G401 (cell line): ENCODE measurements at regions not wholly inside any gene's neighbourhood (a gene's known extent, or its start where the extent isn't known, plus 50 kb on each side); places are given as distances from the start of the nearest gene placed in this dataset.
"Not testable (repeated sequence)": the region's sequence is repeated elsewhere in the genome, so short reads cannot be mapped to it uniquely, and the experiment has no call there.

ENCODE experiments used
- DNase-seq: peaks from one replicate; pipeline ENCODE4 v3.0.0-alpha.2; 2015; ENCODE audit warnings: low spot score
- in situ Hi-C: cut with HindIII; loops from 2 replicates; pipeline ENCODE4 v1.10.0; 2016; ENCODE audit warnings: low sequenced_read_pairs, mixed read lengths

GRCh38 chr5:38673671-38674071 is 117.2 kb upstream of the LIFR start:
- in situ Hi-C loops, result no loop called here
- no peak for DNase-seq

GRCh38 chr5:38675443-38675842 is 119.0 kb upstream of the LIFR start:
- no peak for DNase-seq
- in situ Hi-C loops, result no loop called here

- in situ Hi-C loops, result no loop called here
Observed at GRCh38 chr5:38677636-38678035, 121.2 kb upstream of the LIFR start.

GRCh38 chr5:38678076-38678475 is 121.6 kb upstream of the LIFR start:
- in situ Hi-C loops, result no loop called here
- DNase-seq, result no peak

More at GRCh38 chr5:38677636-38678035, 121.2 kb upstream of the LIFR start:
- no peak for DNase-seq

GRCh38 chr5:38678697-38679096 is 122.3 kb upstream of the LIFR start:
- in situ Hi-C loops, DNase-seq: not testable (repeated sequence)

- in situ Hi-C loops, result no loop called here
- DNase-seq, result no peak
Observed at GRCh38 chr5:38680094-38680825, 123.8 kb upstream of the LIFR start.

GRCh38 chr5:38681029-38681706 is 124.7 kb upstream of the LIFR start:
- DNase-seq, result no peak
- in situ Hi-C loops, result no loop called here

- no peak for DNase-seq
- in situ Hi-C loops, result no loop called here
Observed at GRCh38 chr5:38681966-38682365, 125.5 kb upstream of the LIFR start.

- no peak for DNase-seq
- in situ Hi-C loops, result no loop called here
Observed at GRCh38 chr5:38686658-38687057, 130.2 kb upstream of the LIFR start.

- DNase-seq, result no peak
- in situ Hi-C loops, result no loop called here
Observed at GRCh38 chr5:38692346-38692745, 135.9 kb upstream of the LIFR start.

- DNase-seq, result no peak
- in situ Hi-C loops, result no loop called here
Observed at GRCh38 chr5:38692781-38693527, 136.5 kb upstream of the LIFR start.

GRCh38 chr5:38695021-38695958 is 138.8 kb upstream of the LIFR start:
- in situ Hi-C loops, result no loop called here
- DNase-seq, result no peak

- DNase-seq, result no peak
- in situ Hi-C loops, result no loop called here
Observed at GRCh38 chr5:38697013-38697412, 140.6 kb upstream of the LIFR start.

GRCh38 chr5:38705529-38705928 is 140.3 kb upstream of the OSMR start:
- in situ Hi-C loops, result not testable (repeated sequence)

GRCh38 chr5:38706376-38706775 is 139.4 kb upstream of the OSMR start:
- no peak for DNase-seq
- in situ Hi-C loops, result no loop called here

More at GRCh38 chr5:38705529-38705928, 140.3 kb upstream of the OSMR start:
- not testable (repeated sequence) for DNase-seq

- DNase-seq, result no peak
- in situ Hi-C loops, result no loop called here
Observed at GRCh38 chr5:38707352-38708210, 138.2 kb upstream of the OSMR start.

GRCh38 chr5:38709678-38710306 is 136.0 kb upstream of the OSMR start:
- in situ Hi-C loops, result no loop called here
- DNase-seq, result peak; percentile 18

- DNase-seq, result no peak
- in situ Hi-C loops, result no loop called here
Observed at GRCh38 chr5:38710627-38711026, 135.2 kb upstream of the OSMR start.
